NT2/D1 (cell line): ENCODE measurements at regions not wholly inside any gene's neighbourhood (a gene's known extent, or its start where the extent isn't known, plus 50 kb on each side); places are given as distances from the start of the nearest gene placed in this dataset.

Source experiments
- YY1 ChIP-seq: IDR thresholded peaks from 2 replicates; pipeline ENCODE4 v1.6.1; 2011; ENCODE audit not compliant: insufficient read length, insufficient read depth
- ZNF274 ChIP-seq: IDR thresholded peaks from 2 replicates; pipeline ENCODE4 v1.6.1; 2011; ENCODE audit warnings: mild to moderate bottlenecking, low read depth, low read length

DNA sequence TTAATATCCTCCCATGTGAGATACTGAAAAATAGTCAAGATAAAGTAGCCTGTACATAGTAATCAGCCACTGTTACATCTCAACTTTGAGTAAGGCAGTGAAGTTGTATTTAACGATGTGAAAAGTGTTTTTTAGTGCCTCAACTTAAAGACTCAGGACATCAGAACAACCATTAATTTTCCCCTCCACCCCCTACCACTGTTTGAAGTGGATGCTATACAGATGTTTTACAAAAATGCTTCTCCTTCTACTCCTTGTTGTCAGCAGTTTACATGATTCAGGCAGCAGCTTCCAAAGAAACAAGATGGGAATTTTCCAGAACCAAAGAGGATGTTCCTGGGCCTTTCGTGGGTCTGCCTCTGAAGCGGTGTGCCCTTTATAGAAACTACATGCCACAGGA, 143.6 kb downstream of the RPAP3 start:
- TF ChIP-seq ZNF274 (no peak), YY1 (no peak)
